Erythroblast (primary cell): ENCODE measurements at regions not wholly inside any gene's neighbourhood (a gene's known extent, or its start where the extent isn't known, plus 50 kb on each side); places are given as distances from the start of the nearest gene placed in this dataset.

Experiments used
- DNase-seq, 2 experiments: peaks; one replicate each; lab custom pipeline; 2025; lab: John Stamatoyannopoulos, UW
- GATA1 ChIP-seq: IDR thresholded peaks from 2 replicates; pipeline ENCODE4 v1.6.1; 2011; ENCODE audit warnings: low read depth, mild to moderate bottlenecking, control low read depth, low read length, moderate library complexity
- POLR2A ChIP-seq: IDR thresholded peaks from 2 replicates; pipeline ENCODE4 v1.6.1; 2011; ENCODE audit warnings: mild to moderate bottlenecking, low read length

DNA sequence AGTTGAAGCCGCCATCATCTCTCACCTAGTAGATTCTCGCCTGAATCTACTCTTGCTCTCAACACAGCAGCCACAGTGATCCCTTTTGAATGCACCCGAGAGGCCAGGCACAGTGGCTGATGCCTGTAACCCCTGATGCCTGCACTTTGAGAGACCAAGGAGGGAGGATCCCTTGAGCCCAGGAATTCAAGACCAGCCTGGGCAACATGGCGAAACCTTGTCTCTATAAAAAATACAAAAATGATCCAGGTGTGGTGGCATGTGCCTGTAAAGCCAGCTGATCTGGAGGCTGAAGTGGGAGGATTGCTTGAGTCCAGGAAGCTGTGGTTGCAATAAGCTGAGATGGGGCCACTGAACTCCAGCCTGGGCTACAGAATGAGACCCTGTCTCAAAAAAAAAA, 60.3 kb upstream of the EML4 start:
- TF ChIP-seq POLR2A = no peak
- DNase-seq = no peak

DNA sequence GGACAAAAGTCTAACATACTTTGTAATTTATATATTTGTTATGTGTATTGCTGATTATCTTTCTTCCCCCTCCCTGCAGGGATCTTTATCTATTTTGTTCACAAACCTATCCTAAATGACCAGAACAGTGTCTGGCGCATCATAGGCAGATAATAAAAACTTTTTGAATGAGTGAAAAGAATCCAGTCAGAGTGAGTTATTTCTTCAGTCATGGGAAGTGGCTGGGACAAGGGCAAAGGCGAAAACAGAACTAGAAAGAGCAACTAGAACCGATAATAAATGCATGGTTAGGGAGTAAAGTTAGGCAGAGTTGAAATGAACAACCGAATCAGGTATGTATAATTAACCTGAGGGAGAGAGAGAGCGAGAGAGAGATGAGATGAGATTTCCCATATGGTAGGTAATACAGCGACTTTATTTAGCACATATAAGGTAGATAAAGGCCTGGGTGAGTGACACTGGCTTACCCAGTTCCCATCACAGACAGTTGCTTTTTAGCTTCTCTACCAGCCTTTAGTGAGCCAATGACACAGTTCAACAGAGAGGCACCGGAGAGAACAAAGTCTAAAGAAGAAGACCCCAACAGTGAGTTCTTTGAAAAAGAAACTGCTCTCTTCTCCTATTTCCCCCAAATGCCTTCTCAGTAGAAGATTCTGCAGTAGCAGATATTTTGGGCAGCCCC, 59.1 kb upstream of the EML4 start:
- TF ChIP-seq GATA1 (no peak), POLR2A (no peak)
- DNase-seq = peak in 1 of 2 experiments; percentile 13

DNA sequence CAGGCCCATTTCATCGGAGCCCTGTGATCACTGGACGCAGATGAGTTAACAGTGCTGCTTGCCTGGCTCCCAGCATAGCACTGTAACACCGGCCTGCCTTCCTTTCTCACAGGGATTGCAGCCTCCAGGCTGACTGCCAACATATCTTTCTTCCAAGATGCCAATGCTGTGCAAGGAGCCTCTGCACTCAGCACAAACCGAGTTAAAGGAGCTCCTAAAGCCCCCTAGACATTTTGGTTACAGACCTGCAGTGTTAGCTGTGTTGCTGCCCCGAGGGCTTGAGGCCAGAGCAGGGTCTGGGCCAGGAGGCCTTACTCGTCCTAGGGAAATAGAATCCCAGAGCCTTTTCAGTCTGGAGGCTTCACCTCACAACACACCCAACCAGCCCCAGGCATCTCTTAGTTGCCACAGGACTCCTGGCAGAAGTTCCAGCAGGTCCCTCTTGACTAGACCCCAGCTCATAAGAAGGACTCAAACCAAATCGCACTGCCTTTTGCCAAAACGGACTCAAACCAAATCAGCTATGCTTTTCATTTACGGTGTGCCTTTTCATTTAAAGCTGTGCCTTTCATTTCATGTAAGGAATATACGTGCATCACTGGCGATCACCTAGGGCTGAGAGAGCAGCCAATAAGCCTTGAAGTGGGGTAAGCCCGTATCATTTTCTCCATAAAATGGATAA, 58.4 kb upstream of the EML4 start:
- TF ChIP-seq POLR2A (no peak), GATA1 (no peak)
- no peak for DNase-seq

DNA sequence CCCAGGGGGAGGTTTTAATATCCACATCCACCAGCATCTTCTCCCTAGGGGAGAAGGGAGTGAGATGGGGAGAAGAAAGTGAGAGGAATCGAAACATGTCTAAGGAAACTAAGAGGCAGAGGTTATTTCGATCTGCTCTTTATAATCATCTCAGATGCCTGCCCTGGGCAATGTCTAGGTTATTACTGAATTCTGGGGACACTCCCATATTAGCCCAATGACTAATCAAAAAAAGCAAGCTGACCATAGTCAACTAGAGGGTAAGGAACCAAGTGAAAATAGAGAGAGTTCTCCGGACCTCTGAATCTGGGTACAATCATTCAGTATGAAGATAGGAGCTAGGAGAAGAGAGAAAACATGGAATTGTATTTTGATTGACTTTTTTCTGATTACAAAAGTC, 56.7 kb upstream of the EML4 start:
- DNase-seq = no peak
- no peak for TF ChIP-seq POLR2A
- TF ChIP-seq GATA1 = no peak

DNA sequence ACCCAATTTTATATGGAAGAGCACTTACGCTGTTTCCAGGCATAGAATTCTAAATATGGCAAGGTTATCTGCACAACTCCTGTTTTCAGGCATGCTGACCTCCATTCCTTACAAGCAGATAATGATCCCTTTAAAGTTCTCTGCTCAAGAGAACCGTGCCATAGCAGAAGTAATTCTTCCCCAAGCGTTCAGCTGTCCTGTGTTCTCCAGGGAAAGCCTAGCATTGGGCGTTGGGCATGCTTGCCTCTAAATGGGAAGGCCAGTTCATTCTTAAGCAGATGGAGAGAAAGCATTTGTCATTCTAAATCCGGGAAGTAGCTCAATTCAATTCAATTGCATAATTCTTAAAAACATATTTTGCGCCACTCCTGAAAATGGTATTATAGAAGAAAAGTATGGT, 55.7 kb upstream of the EML4 start:
- no peak for DNase-seq
- no peak for TF ChIP-seq POLR2A

DNA sequence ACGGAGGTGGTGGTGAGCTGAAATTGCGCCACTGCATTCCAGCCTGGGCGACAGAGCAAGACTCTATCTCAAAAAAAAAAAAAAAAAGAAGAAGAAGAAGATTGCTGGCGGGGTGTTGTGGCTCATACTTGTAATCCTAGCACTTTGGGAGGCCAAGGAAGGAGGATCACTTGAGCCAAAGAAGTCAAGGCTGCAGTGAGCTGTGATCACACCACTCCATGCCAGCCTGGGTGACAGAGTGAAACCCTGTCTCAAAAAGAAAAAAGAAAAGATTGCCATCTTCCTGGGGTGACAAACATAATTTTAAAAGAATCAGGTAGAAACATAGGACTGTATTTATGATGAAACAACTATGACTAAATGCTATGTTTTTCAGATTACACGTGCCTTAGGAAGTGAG, 55.1 kb upstream of the EML4 start:
- TF ChIP-seq GATA1 (no peak), POLR2A (no peak)
- DNase-seq = no peak

DNA sequence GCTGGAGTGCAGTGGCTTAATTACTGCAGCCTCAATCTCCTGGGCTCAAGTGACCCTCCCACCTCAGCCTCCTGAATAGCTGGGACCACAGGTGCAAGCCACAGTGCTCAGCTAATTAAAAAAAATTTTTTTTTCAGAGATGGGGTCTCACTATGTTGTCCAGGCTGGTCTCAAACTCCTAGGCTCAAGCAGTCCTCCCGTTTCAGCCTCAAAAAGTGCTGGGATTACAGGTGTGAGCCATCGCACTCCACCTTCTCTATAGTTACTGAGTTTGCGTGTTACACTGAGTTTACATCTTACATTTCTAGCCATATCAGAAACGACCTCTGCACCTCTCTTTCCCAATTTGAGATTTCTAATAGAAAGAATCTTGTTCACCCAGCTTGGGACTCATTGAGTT, 53.6 kb upstream of the EML4 start:
- no peak for DNase-seq
- TF ChIP-seq POLR2A (no peak), GATA1 (no peak)

DNA sequence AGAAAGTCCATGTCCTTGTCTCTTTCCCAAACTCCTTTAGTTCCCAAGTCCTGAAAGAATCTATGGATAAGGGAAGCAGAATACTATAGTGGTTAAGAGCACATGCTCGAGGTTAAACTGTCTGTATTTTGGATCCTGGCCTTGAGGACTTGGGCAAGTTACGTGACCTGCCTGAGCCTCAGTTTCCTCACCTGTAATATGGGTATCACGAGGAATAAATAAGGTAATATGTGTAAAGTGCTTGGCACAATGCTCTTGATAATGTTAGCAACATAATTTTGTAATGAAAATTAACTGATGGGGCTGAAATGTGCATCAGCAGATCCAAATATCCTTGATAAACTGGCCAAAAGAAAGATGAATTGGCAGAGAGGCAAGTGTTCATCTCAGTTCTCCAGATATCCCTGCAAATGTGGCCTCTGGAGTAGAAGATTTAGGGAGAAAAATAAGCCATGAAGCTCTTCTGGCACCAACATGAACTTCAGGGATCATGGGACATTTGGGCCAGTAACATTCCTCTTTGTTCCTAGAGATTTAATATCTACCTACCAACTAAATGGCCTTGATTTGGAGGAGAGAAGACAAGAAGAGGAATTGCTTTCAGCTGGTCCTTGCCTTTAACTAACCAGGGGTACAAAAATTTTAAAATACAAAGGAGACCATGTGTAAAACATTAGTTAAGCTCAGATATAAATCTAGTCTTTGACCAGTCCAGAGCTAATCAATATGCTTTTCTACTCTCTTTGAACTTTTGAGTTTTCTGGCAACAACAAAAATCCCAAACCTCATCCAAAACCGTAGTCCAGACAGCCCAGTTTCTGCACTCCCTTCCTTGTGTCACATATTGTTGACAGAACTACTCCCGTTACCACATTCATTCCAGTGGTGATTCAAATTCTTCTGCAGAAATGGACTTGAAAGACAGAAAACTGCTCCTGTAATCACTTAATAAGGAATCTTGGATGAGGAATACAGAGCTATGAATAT, 52.7 kb upstream of the EML4 start:
- TF ChIP-seq GATA1 = no peak
- no peak for TF ChIP-seq POLR2A
- no peak for DNase-seq

DNA sequence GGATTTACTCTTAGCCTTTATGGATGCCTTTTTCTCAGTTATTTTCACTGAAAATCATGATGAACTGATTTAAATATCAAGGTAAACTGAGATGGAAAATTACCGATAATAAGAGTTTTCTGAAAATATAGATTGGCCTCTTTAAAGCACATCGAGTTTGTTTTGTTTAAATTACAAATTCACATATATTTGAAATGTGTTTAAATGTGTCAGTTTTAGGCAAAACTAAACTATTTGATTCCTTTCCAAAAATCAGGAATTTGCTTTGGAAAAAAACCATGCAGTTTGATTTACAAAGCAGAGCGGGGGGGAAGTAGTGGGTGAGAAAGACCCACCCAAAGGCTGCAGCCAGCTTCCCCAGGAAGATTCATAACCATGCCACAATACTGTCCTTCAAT, 52.0 kb upstream of the EML4 start:
- TF ChIP-seq GATA1 = no peak
- no peak for TF ChIP-seq POLR2A
- no peak for DNase-seq

DNA sequence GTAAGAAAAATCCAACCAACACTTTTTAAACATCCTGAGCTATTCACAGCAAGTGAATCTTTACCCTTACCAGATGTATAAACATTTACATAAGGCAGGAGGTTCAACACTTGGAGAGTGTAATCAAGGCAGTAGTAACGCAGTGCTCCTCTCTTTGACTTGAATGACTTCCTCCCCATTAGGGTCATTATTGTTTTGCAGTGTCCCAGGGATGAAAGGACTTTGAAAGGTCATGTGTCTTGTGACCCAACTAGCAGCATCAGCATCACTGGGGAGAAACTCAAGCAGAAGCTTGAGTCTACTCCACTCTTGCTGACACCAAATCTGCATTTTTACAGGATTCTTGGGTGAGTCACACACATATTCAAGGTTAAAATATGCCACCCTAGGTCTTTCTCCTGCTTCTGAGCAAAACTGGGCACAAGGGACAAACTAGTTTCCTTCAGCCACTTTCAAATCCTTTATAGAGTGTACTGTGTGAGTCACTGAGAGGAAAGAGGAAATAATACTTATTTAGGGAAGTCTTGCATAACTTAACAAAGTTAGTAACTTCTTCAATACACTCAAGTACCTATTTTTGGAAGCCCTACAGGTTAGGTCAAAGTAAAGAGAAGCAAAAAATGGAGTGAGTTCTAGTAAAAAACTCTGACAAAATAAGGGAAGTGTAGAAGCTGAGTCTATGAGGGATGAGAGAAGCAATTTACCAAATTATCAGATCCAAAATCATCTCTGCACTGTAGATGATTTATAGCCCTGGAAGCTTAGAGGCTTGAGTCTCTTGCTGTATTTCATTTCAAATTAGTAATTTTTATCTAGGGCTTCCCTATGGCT, 51.0 kb upstream of the EML4 start:
- DNase-seq = no peak
- TF ChIP-seq POLR2A = no peak
- TF ChIP-seq GATA1 = no peak

DNA sequence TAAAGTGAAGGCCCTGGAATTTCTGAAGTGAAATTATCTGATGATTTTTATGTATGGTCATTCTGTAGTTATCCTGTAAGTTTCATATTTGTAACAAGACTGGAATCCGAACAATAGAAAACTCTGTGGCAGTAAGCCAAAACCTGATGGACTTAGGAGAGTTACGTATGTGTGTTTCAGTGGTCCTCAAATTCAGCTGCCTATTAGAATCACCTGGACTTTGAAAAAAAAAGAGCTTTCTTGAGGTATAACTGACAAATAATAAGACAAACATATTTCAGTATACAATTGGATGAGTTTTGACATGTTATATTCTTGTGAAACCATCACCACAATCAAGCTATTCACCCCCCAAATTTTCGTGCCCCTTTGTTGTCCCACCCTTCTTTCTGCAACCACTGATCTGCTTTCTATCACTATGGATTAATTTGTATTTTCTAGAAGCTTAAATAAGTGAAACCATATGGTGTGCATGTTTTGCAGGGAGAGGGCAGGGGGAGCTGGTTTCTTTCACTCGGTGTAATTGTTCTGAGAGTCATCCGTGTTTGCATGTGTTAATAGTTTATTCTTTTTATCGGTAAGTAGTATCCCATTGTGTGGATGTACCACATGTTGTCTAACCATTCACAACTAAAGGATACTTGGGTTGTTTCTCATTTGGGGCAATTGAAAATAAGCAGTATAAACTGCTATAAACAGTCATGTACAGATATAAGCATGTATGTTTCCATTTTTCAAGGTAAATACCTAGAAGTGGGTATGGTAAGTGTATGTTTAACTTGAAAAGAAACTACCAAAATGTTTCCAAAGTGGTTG, 50.2 kb upstream of the EML4 start:
- TF ChIP-seq POLR2A = no peak
- TF ChIP-seq GATA1 = no peak
- no peak for DNase-seq
